ENCODE measurements at regions not wholly inside any gene's neighbourhood (a gene's known extent, or its start where the extent isn't known, plus 50 kb on each side); places are given as distances from the start of the nearest gene placed in this dataset.

- no peak for TF ChIP-seq CTCF (IDR thresholded peaks at IDR 0.05)
- no peak for TF ChIP-seq POLR2A (IDR thresholded peaks at IDR 0.05)
- no peak for TF ChIP-seq EP300 (IDR thresholded peaks at IDR 0.05)
- no peak for TF ChIP-seq POLR2AphosphoS5 (IDR thresholded peaks at IDR 0.05)
These were observed 62.0 kb upstream of the SMLR1 start for GRCh38 chr6:130765181-130765727.

All from gastroesophageal sphincter (tissue), 3 donors.